IMR-90 (cell line): ENCODE measurements at regions not wholly inside any gene's neighbourhood (a gene's known extent, or its start where the extent isn't known, plus 50 kb on each side); places are given as distances from the start of the nearest gene placed in this dataset.
A peak's percentile ranks its signal among the peaks of the same experiment; 100 is the strongest.

ENCODE experiments used
- ATAC-seq: fragments of 200-7000 bp; cut with Tn5 transposase; 2 replicates; pipeline ENCODE4 v1.9.1; 2020; ENCODE audit warnings: low read depth, mild to moderate bottlenecking, moderate library complexity
- BruUV-seq: library from RNA; stranded (reverse); fragments of 400-500 nt; replicated peaks from 2 replicates; lab custom pipeline; 2021; lab: Mats Ljungman, UMichigan
- CTCF ChIA-PET: fragments of 300-600 bp; formaldehyde crosslinking; extraction: SDS; loops from one replicate; lab custom pipeline; 2021; ENCODE audit warnings: antibody characterized with exemption; lab: Yijun Ruan, JAX
- POLR2A ChIA-PET: fragments of 300-600 bp; sonication (Branson Sonifier 250); formaldehyde crosslinking; loops from one replicate; lab custom pipeline; 2022; ENCODE audit warnings: antibody characterized with exemption; ENCODE audit not compliant: unreplicated experiment; lab: Charles Lee
- DNase-seq: peaks from one replicate; pipeline ENCODE4 v3.0.0; 2013
- H2AFZ ChIP-seq: replicated peaks from 2 replicates; pipeline ENCODE3; 2013; ENCODE audit warnings: low read length, mild to moderate bottlenecking; ENCODE audit not compliant: poor library complexity
- H2AK5ac ChIP-seq: 2 replicates; pipeline ENCODE4 v1.6.1; 2013; ENCODE audit warnings: low read depth, low read length, inconsistent platforms
- H2AK9ac ChIP-seq: replicated peaks from 2 replicates; pipeline ENCODE3; 2013; ENCODE audit warnings: mild to moderate bottlenecking, low read depth, low read length, moderate library complexity; ENCODE audit not compliant: poor library complexity
- H2BK120ac ChIP-seq: 2 replicates; pipeline ENCODE4 v1.6.1; 2013; ENCODE audit warnings: low read depth, low read length, inconsistent platforms
- H2BK15ac ChIP-seq: 3 replicates; pipeline ENCODE4 v1.6.1; 2013; ENCODE audit warnings: low read depth, low read length, inconsistent platforms
- H2BK20ac ChIP-seq: 2 replicates; pipeline ENCODE4 v1.6.1; 2013; ENCODE audit warnings: low read depth, mild to moderate bottlenecking, inconsistent platforms, low read length, moderate library complexity
- H2BK5ac ChIP-seq: 2 replicates; pipeline ENCODE4 v1.6.1; 2013; ENCODE audit warnings: mild to moderate bottlenecking, low read depth, low read length, inconsistent platforms; ENCODE audit not compliant: poor library complexity, severe bottlenecking
- H3K14ac ChIP-seq: replicated peaks from 2 replicates; pipeline ENCODE4 v1.6.1; 2013; ENCODE audit warnings: low read depth, low read length, inconsistent platforms
- H3K18ac ChIP-seq: 2 replicates; pipeline ENCODE4 v1.6.1; 2013; ENCODE audit warnings: low read depth, low read length, control low read depth
- H3K23ac ChIP-seq: 2 replicates; pipeline ENCODE4 v1.6.1; 2013; ENCODE audit warnings: low read depth, low read length, inconsistent platforms
- H3K27ac ChIP-seq: 2 replicates; pipeline ENCODE4 v1.5.1; 2013; ENCODE audit warnings: mild to moderate bottlenecking, control low read depth, low read length; ENCODE audit not compliant: insufficient read depth
- H3K27me3 ChIP-seq: 2 replicates; pipeline ENCODE4 v1.6.1; 2013; ENCODE audit warnings: low read length; ENCODE audit not compliant: control insufficient read depth, insufficient read depth
- H3K36me3 ChIP-seq: 2 replicates; pipeline ENCODE4 v1.6.1; 2013; ENCODE audit warnings: low read length, mixed read lengths; ENCODE audit not compliant: control insufficient read depth, insufficient read depth
- H3K4ac ChIP-seq: 2 replicates; pipeline ENCODE4 v1.6.1; 2013; ENCODE audit warnings: low read depth, low read length, inconsistent platforms
- H3K4me1 ChIP-seq: 2 replicates; pipeline ENCODE4 v1.6.1; 2013; ENCODE audit warnings: low read length, mixed read lengths; ENCODE audit not compliant: control insufficient read depth, insufficient read depth
- H3K4me2 ChIP-seq: 2 replicates; pipeline ENCODE4 v1.6.1; 2013; ENCODE audit warnings: low read depth, mild to moderate bottlenecking, control low read depth, low read length, moderate library complexity
- H3K4me3 ChIP-seq: 2 replicates; pipeline ENCODE4 v1.5.1; 2013; ENCODE audit warnings: low read depth, mild to moderate bottlenecking, control low read depth, low read length, moderate library complexity; ENCODE audit not compliant: insufficient read depth
- H3K56ac ChIP-seq: 2 replicates; pipeline ENCODE4 v1.6.1; 2013; ENCODE audit warnings: low read length, inconsistent platforms; ENCODE audit not compliant: insufficient read depth; ENCODE audit errors: extremely low read depth
- H3K79me1 ChIP-seq, 2 experiments: 2 replicates each; pipeline ENCODE4 v1.6.1; 2013; ENCODE audit warnings: low read length in 2 of 2, inconsistent platforms in 1 of 2, low read depth in 1 of 2
- H3K9ac ChIP-seq: 2 replicates; pipeline ENCODE4 v1.6.1; 2013; ENCODE audit warnings: low read depth, low read length, control low read depth
- H3K9me1 ChIP-seq: 2 replicates; pipeline ENCODE4 v1.6.1; 2013; ENCODE audit warnings: low read length, inconsistent platforms; ENCODE audit not compliant: insufficient read depth
- H3K9me3 ChIP-seq: 2 replicates; pipeline ENCODE4 v1.6.1; 2013; ENCODE audit warnings: low read length; ENCODE audit not compliant: control insufficient read depth, insufficient read depth
- H4K20me1 ChIP-seq: 2 replicates; pipeline ENCODE4 v1.6.1; 2013; ENCODE audit warnings: low read length, inconsistent platforms; ENCODE audit not compliant: insufficient read depth
- H4K5ac ChIP-seq: 2 replicates; pipeline ENCODE4 v1.6.1; 2013; ENCODE audit warnings: mild to moderate bottlenecking, low read depth, low read length, control low read depth
- H4K8ac ChIP-seq, 2 experiments: 2 replicates each; pipeline ENCODE4 v1.6.1; 2013; ENCODE audit warnings: low read depth in 2 of 2, low read length in 2 of 2, control low read depth in 1 of 2, inconsistent platforms in 1 of 2
- H4K91ac ChIP-seq: 2 replicates; pipeline ENCODE4 v1.6.1; 2013; ENCODE audit warnings: low read depth, low read length, inconsistent platforms; ENCODE audit not compliant: insufficient read depth
- CHD1 ChIP-seq: IDR thresholded peaks from 2 replicates; pipeline ENCODE4 v1.6.1; 2012; ENCODE audit warnings: low read depth, low read length, improper control_type of control experiment
- MXI1 ChIP-seq: IDR thresholded peaks from 2 replicates; pipeline ENCODE4 v1.6.1; 2012; ENCODE audit warnings: low read depth, mild to moderate bottlenecking, low read length, moderate library complexity, borderline replicate concordance
- RCOR1 ChIP-seq: IDR thresholded peaks from 2 replicates; pipeline ENCODE4 v1.6.1; 2012; ENCODE audit warnings: mild to moderate bottlenecking, low read length, improper control_type of control experiment; ENCODE audit not compliant: insufficient replicate concordance
- RFX5 ChIP-seq: IDR thresholded peaks from 2 replicates; pipeline ENCODE4 v1.8.0; 2012; ENCODE audit warnings: low read depth, mild to moderate bottlenecking, low read length, moderate library complexity
- whole genome bisulfite sequencing, 2 experiments: methylation state at CpG; one replicate each; pipeline versions ENCODE4 v1.1.5 to v1.1.7; 2013; ENCODE audit warnings: missing lambda C conversion rate in 2 of 2; ENCODE audit not compliant: insufficient read length in 1 of 2; ENCODE audit errors: extremely low coverage in 2 of 2; 5-methylcytosine and 5-hydroxymethylcytosine counted together
- dilution Hi-C: fragments of 300-500 bp; cut with HindIII; formaldehyde crosslinking; loops from one replicate; pipeline ENCODE4 v1.14.3; 2018; ENCODE audit warnings: low sequenced_read_pairs; ENCODE audit not compliant: unreplicated experiment
- in situ Hi-C: fragments of 300-500 bp; cut with MboI; formaldehyde crosslinking; loops from 3 replicates; pipeline ENCODE4 v1.14.3; 2019; ENCODE audit warnings: low sequenced_read_pairs, inconsistent platforms, mixed read lengths
- intact Hi-C: fragments of 100-400 bp; cut with micrococcal nuclease; formaldehyde crosslinking; loops from 2 replicates; pipeline ENCODE4 v1.10.0; 2022

DNA sequence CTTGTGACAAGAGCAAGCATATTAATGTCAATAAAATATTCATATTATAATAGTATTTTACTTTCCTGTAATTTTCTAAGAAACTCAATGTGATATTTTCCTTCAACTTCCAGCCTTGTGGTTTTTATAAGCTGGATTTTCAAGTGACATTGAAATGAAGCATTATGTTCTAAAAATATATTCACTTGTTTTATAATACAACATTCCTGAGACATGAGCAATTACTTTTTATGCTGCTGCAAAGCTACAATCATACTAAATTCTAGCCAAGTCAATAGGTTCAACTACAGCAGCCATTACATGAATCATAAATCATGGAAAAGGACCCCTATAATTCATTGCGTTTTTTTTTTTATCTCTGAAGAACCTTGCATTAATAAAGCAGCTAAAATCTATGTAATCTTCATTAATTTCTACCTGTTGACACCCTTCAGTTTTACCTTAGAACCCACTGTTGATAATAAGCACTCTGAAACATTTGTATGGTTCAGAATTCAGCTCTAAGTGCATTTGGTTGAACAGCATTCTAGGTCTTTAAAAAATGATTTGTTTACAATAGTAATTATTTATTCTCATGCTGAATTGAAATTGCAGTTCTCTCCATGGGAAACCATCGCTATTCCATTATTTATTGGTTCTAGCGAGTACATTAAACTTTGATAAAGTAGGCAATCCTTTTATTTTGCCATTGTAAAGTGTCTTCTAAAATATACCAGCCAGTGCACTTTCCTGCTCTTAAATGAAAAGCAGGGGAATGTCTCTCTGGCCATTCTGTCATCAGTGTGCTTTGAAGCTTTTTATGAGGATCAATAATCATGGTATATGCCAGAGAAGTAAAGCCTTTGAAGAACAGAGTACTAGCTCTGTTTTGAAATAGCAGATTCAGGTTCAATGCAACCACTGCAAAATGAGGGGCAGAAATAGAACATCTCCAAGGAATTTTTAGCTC is 132.6 kb downstream of the GNAT3 start:
- Histone ChIP-seq H3K4ac (peak overlapping the region; percentile 79; the same call in 1 of the 2 replicates), H3K27ac (no peak overlapping the region), H3K27me3 (no peaks in the 10 kb centered on the region), H2AK9ac (no peak overlapping the region), H3K4me3 (no peak overlapping the region), H2BK15ac (peak overlapping the region; percentile 38; the same call in 1 of the 3 replicates), H3K18ac (peak overlapping the region; percentile 69; the same call in 1 of the 2 replicates), H4K91ac (0 out of 2 replicates have a peak overlapping the region, but pooled peaks have one; percentile 8), H3K9me1 (no peaks in the 10 kb centered on the region), H3K9ac (no peak overlapping the region), H3K36me3 (no peaks in the 10 kb centered on the region), H4K5ac (no peak overlapping the region), H2AFZ (no peak overlapping the region), H2BK120ac (peak overlapping the region; percentile 94), H4K8ac (peak overlapping the region in 1 of 2 experiments; percentile 84; a peak in 1 of 4 replicates), H3K4me2 (peak overlapping the region; percentile 19; the same call in 1 of the 2 replicates), H3K4me1 (peaks cover 1% of the 10 kb centered on the region; the same call in 1 of the 2 replicates), H3K56ac (no peak overlapping the region), H2AK5ac (peak overlapping the region; percentile 83; the same call in 1 of the 2 replicates), H3K9me3 (no peaks in the 10 kb centered on the region), H3K14ac (peak overlapping the region; percentile 85), H3K23ac (peak overlapping the region; percentile 40; the same call in 1 of the 2 replicates), H2BK20ac (peak overlapping the region; percentile 80; the same call in 1 of the 2 replicates), H2BK5ac (peak overlapping the region; percentile 73), H3K79me1 (no peaks in the 10 kb centered on the region), H4K20me1 (no peaks in the 10 kb centered on the region)
- in situ Hi-C loops (no loop called here), dilution Hi-C loops (no loop called here), intact Hi-C loops (no loop called here)
- no CpG with 5 or more reads among the region's 3 CpGs for WGBS, 2 experiments
- BruUV-seq: no TSS peak
- ATAC-seq: peak; percentile 60; the same call in 1 of the 2 replicates
- DNase-seq: peak; percentile 81
- POLR2A ChIA-PET: no interaction called here
- TF ChIP-seq RCOR1: no peak
- TF ChIP-seq RFX5: no peak
- no peak for TF ChIP-seq MXI1
- no peak for TF ChIP-seq CHD1
- CTCF ChIA-PET: interaction anchor here (0.8 to 1.4 kb wide), 2 partner anchors 10 to 329 kb away, joined by 3 read pairs; no protein-coding TSS in a partner anchor
